ENCODE measurements at regions not wholly inside any gene's neighbourhood (a gene's known extent, or its start where the extent isn't known, plus 50 kb on each side); places are given as distances from the start of the nearest gene placed in this dataset.

- TF ChIP-seq CTCF (IDR thresholded peaks at IDR 0.05) (no peak), ZNF121 (CRISPR knock-in tag; IDR thresholded peaks at IDR 0.05) (no peak), ZBTB21 (CRISPR knock-in tag; IDR thresholded peaks at IDR 0.05; ENCODE audit: borderline replicate concordance) (no peak), E2F1 (CRISPR knock-in tag; IDR thresholded peaks at IDR 0.05) (no peak), TEAD4 (CRISPR knock-in tag; IDR thresholded peaks at IDR 0.05) (no peak), NR2C2 (CRISPR knock-in tag; IDR thresholded peaks at IDR 0.05) (no peak), RELA (CRISPR knock-in tag; IDR thresholded peaks at IDR 0.05; ENCODE audit: borderline replicate concordance) (no peak), USF2 (CRISPR knock-in tag; IDR thresholded peaks at IDR 0.05) (no peak), NFYB (CRISPR knock-in tag; conservative IDR thresholded peaks at IDR 0.05; ENCODE audit: low read depth) (no peak), JUN (CRISPR knock-in tag; IDR thresholded peaks at IDR 0.05) (no peak), ATF2 (CRISPR knock-in tag; IDR thresholded peaks at IDR 0.05; ENCODE audit: borderline replicate concordance, low read depth) (no peak)
Observed at GRCh38 chr19:28847468-28847867, 365.5 kb downstream of the UQCRFS1 start.

All from WTC11 (cell line).